ENCODE measurements at regions not wholly inside any gene's neighbourhood (a gene's known extent, or its start where the extent isn't known, plus 50 kb on each side); places are given as distances from the start of the nearest gene placed in this dataset.

DNA sequence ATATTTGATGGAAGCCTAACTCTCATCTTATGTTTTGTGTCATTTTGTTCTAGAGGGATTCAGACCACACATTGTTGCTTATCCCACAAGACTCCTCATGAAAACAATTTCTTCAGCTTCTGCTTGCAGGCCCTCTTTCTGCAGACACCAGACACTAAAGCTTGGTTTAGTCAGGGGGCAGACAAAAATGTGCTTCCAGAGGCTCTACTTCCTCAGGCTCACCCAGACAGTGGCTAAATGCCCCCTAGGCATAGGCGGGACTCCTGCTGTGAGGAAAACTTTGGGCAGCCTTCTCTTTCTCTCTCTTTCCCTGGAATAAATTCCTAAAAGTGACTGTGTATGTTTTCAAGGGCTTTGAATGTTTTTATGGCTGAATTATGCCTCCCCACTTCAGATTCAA lies 435.4 kb upstream of the ATP11B start:
- no peak overlapping the region for H3K27ac ChIP-seq
- no peaks in the 10 kb centered on the region for H3K27me3 ChIP-seq
- no peak overlapping the region for H3K4me3 ChIP-seq
- intact Hi-C loops (cut with DNase I), result no loop called here
- H3K36me3 ChIP-seq, result no peaks in the 10 kb centered on the region
- no peaks in the 10 kb centered on the region for H3K9me3 ChIP-seq
- TF ChIP-seq POLR2A (IDR thresholded peaks at IDR 0.05) (no peak), POLR2AphosphoS5 (IDR thresholded peaks at IDR 0.05; ENCODE audit: insufficient read depth in 1 of 2, low read depth in 1 of 2) (no peak)
- TF ChIP-seq, protein P1, sequence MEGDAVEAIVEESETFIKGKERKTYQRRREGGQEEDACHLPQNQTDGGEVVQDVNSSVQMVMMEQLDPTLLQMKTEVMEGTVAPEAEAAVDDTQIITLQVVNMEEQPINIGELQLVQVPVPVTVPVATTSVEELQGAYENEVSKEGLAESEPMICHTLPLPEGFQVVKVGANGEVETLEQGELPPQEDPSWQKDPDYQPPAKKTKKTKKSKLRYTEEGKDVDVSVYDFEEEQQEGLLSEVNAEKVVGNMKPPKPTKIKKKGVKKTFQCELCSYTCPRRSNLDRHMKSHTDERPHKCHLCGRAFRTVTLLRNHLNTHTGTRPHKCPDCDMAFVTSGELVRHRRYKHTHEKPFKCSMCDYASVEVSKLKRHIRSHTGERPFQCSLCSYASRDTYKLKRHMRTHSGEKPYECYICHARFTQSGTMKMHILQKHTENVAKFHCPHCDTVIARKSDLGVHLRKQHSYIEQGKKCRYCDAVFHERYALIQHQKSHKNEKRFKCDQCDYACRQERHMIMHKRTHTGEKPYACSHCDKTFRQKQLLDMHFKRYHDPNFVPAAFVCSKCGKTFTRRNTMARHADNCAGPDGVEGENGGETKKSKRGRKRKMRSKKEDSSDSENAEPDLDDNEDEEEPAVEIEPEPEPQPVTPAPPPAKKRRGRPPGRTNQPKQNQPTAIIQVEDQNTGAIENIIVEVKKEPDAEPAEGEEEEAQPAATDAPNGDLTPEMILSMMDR (IDR thresholded peaks at IDR 0.05), result no peak
- no peak for DNase-seq (ENCODE audit: extremely low spot score in 2 of 2)
- H3K4me1 ChIP-seq, result no peaks in the 10 kb centered on the region

DNA sequence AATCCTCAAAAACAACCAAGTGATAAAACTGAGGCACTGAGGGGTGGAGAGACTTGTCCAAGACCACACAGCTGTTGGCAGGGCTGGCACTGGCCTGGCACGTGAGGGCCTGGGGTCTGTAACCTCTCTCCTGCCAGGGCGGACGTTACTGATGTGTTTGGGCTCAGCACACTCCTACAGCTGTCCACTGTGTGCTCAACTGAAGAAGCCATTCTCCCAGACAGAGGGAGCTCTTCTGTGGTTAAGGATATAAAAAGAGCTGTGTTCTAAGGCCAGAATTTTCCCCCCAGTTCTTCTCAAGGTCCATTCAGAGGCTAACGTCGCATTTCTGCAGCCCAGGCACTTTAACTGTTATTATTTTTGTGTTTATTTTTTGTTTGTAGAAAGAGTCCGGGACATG lies 429.0 kb upstream of the ATP11B start:
- H3K9me3 ChIP-seq, result no peaks in the 10 kb centered on the region
- no peak overlapping the region for H3K4me3 ChIP-seq
- intact Hi-C loops (cut with DNase I), result no loop called here
- H3K36me3 ChIP-seq, result no peaks in the 10 kb centered on the region
- no peaks in the 10 kb centered on the region for H3K27me3 ChIP-seq
- no peak for DNase-seq (ENCODE audit: extremely low spot score in 2 of 2)
- TF ChIP-seq, protein P1 (IDR thresholded peaks at IDR 0.05), result no peak
- TF ChIP-seq POLR2A (IDR thresholded peaks at IDR 0.05) (no peak), POLR2AphosphoS5 (IDR thresholded peaks at IDR 0.05; ENCODE audit: insufficient read depth in 1 of 2, low read depth in 1 of 2) (no peak)
- H3K27ac ChIP-seq, result no peak overlapping the region
- no peaks in the 10 kb centered on the region for H3K4me1 ChIP-seq

DNA sequence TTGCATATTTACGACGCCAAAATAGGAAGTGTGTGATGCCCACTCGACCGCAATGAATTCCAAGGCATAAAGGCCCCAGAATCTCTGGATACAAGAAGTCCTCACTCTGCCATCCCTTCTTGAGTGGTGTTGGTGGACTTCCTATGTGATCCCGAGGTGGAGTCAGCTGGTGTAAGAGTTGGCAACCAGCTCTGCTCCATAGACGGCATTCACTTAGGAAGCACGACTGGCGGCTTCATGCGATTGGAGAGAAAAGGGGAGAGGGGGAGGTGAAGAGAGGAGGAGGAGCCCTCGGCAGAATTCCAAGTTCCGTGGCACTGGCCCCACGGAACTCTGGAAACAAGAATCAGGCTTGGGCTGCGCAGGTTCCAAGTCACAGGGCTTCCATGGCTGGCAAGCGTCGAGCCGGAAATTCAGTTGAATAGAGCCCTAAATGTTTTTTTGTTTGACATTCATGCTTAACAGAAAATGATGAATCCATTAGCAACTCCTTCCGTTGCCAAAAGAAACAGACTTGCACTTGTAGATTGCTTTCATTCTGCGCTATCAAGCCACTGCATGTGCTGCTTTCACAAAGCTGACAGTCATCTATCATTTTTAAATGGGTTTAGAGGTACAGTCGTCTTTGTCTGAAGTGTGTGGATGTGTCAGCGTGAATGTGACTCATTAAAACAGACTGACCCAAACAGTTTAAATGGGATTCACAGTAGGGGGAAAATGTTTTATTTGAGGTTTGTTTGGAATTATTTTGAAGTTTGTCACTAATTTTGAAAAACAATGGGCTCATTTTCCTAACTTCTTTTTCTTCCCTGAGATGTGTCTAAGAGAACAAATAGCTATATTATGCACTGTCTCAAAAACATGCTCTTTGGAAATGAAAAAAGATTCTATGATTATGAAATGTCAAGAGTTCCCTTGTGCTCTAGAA lies 428.3 kb upstream of the ATP11B start:
- Histone ChIP-seq H3K4me3 (no peak overlapping the region), H3K27ac (no peak overlapping the region), H3K4me1 (no peaks in the 10 kb centered on the region), H3K9me3 (no peaks in the 10 kb centered on the region), H3K36me3 (no peaks in the 10 kb centered on the region), H3K27me3 (no peaks in the 10 kb centered on the region)
- peak in 1 of 2 donors; percentile 65 for TF ChIP-seq POLR2AphosphoS5 (IDR thresholded peaks at IDR 0.05; ENCODE audit: insufficient read depth in 1 of 2, low read depth in 1 of 2)
- TF ChIP-seq, protein P1 (IDR thresholded peaks at IDR 0.05), result no peak
- DNase-seq (ENCODE audit: extremely low spot score in 2 of 2), result no peak
- intact Hi-C loops (cut with DNase I), result no loop called here

DNA sequence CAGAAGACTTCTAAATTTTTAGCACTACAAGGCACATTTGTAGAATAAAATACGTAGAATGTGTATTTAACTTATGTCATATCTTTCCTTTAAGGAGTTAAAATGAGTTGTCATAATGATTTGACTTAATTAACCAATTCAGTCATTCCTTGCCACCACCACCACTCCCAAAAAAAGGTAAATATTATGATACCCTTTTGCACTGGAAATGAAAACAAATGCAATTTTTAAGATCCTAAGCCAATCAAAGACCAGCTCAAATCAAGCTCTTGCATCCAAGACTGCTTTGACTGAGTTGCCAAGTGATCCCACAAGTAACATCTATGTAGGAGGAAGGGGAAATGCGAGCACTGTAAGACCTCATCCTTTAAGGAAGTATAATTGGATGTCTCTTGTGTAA lies 426.6 kb upstream of the ATP11B start:
- no peaks in the 10 kb centered on the region for H3K27me3 ChIP-seq
- TF ChIP-seq POLR2AphosphoS5 (IDR thresholded peaks at IDR 0.05; ENCODE audit: insufficient read depth in 1 of 2, low read depth in 1 of 2), result no peak
- TF ChIP-seq, protein P1 (IDR thresholded peaks at IDR 0.05), result no peak
- TF ChIP-seq POLR2A (IDR thresholded peaks at IDR 0.05), result no peak
- no peaks in the 10 kb centered on the region for H3K36me3 ChIP-seq
- no peaks in the 10 kb centered on the region for H3K4me1 ChIP-seq
- no peak overlapping the region for H3K4me3 ChIP-seq
- no peak for DNase-seq (ENCODE audit: extremely low spot score in 2 of 2)
- H3K27ac ChIP-seq, result no peak overlapping the region
- no peaks in the 10 kb centered on the region for H3K9me3 ChIP-seq
- intact Hi-C loops (cut with DNase I), result no loop called here

DNA sequence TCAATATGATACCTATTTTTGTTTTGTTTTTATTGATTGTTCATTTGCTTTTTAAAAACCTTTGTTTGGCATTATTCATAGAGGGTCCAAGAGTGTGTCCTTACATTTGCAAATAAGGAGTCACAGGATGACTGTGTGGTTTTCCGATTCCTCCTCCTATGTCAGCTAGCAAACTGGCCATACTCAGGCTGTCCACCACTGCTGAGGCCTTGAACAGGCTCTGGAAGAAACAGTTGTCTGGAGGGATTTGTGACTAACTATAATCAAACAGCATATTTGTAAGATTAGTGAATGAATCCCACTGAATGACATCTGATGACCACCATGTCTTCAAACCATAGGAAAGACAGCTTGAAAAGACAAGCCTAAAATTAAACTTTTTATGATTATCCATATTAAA lies 423.4 kb upstream of the ATP11B start:
- Histone ChIP-seq H3K4me1 (no peaks in the 10 kb centered on the region), H3K27ac (no peak overlapping the region), H3K9me3 (no peaks in the 10 kb centered on the region), H3K27me3 (no peaks in the 10 kb centered on the region), H3K4me3 (no peak overlapping the region), H3K36me3 (no peaks in the 10 kb centered on the region)
- intact Hi-C loops (cut with DNase I), result no loop called here
- no peak for TF ChIP-seq POLR2A (IDR thresholded peaks at IDR 0.05)
- TF ChIP-seq, protein P1 (IDR thresholded peaks at IDR 0.05), result no peak
- TF ChIP-seq POLR2AphosphoS5 (IDR thresholded peaks at IDR 0.05; ENCODE audit: insufficient read depth in 1 of 2, low read depth in 1 of 2), result no peak
- no peak for DNase-seq (ENCODE audit: extremely low spot score in 2 of 2)

Measured in vagina (tissue), 2 donors.